GM21786 (cell line): ENCODE measurements at regions not wholly inside any gene's neighbourhood (a gene's known extent, or its start where the extent isn't known, plus 50 kb on each side); places are given as distances from the start of the nearest gene placed in this dataset.

Experiments used
- ATAC-seq: cut with Tn5 transposase; IDR thresholded peaks from one replicate; pipeline ENCODE4 v1.9.1; 2021; ENCODE audit not compliant: unreplicated experiment

DNA sequence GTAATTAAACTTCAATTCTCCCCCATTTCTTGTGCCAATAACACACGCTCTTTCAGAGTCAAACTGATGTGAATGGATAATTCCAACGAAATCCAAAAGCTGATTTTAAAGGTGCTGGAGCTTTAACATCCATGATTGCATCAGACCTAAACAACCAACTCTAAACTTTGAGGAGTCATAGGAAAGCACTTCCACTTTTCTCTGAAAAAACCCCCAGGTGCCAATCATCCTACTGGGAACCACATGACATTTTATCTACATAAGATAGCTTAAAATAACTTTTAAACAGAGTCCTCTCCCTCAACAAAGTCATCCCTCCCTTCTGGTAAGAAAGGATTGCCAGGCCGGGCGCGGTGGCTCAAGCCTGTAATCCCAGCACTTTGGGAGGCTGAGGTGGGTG lies 167.7 kb upstream of the PDE10A start:
- ATAC-seq, result no peak

DNA sequence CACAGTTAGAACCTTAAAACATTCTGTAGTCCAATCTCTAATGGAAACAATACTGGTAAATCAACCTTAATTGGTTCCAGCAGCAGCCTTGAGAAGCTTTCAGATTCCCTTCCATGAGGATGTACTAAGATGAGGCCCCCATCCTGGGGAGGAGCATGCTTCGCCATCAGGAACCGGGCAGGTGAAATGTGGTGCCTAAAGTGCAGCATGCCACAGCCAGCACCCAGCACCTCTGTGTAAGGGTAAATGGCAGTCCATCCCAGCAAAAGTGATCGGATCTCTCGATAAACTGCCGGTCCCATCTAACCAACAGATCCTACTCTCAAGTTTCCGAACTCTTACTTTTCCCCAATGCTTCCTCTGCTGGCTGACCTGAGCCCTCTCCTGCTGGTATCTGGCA lies 166.3 kb upstream of the PDE10A start:
- ATAC-seq, result no peak

DNA sequence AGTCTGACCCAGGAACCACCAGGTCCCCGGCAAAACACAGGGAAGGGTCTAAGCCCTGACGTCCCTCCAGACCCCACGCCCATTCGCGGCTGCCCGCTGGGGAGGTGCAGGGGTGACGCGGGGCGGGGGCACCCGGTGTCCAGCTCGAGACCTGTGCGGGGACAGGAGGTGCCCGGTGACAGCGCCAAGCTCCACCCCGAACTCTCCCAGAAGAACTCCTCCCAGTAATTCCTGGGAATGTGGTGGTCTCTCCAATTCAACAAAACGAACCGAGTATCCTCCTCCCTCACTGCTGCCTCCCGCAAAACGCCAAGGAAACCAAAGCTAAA lies 164.1 kb upstream of the PDE10A start:
- no peak for ATAC-seq

DNA sequence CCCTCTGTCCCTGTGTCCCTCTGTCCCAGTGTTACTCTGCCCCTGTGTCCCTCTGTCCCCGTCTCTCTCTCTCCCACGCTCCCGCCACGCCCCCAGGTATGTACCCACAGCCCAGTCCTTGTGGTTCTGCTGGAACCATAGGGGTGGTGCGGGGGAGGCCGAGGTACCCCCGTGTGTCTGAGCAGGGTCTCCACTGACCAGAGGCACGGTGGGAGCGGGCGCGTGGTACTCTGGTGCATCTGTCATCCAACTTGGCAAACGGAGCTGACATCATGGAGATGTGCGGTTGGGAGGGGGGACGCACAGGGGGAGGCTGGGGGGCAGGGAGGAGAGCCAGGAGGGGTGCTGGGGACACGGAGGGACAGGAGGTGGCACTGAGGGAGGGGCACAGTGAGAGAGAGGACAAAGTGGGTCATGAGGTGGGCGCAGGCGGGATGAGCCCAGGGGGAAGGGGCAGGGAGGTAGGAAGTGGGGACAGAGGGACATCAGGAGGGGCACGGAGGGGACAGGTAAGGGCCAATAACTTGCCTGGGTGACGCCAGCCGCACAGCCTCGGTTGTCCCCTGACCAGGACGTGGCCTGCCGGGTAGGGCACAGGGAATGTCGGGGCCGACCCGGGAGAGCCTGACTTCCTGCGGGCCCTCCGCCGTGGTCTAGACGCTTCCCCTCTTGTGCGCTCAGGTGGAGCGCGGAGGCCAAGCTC lies 163.6 kb upstream of the PDE10A start:
- ATAC-seq, result no peak

DNA sequence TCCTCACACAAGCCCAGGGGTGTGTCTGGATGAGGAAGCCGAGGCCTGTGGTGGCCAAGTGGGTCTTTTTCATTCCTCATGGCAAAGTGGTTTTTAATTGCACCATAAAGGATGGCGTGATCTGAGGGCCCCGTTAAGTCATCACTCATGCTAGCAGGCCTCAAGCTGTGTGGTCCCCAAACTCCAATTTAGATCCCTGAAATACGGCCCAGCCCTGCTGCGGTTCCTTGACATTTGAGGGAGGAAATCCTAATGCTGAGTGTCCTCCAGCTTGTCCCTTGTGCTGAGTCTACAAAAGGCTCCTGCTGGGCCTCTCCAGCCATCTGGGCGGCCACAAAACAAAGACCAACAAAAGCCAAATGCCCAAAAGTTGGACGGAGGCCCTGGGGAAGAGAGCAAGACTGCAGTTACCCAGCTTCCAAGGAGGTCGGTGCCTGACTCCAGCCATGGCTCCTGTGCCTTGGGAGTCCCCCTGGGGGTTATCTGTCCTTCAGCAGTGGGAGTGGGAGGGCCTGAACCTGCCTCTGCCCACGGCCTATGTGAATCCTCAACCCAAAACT lies 162.3 kb upstream of the PDE10A start:
- ATAC-seq, result no peak

DNA sequence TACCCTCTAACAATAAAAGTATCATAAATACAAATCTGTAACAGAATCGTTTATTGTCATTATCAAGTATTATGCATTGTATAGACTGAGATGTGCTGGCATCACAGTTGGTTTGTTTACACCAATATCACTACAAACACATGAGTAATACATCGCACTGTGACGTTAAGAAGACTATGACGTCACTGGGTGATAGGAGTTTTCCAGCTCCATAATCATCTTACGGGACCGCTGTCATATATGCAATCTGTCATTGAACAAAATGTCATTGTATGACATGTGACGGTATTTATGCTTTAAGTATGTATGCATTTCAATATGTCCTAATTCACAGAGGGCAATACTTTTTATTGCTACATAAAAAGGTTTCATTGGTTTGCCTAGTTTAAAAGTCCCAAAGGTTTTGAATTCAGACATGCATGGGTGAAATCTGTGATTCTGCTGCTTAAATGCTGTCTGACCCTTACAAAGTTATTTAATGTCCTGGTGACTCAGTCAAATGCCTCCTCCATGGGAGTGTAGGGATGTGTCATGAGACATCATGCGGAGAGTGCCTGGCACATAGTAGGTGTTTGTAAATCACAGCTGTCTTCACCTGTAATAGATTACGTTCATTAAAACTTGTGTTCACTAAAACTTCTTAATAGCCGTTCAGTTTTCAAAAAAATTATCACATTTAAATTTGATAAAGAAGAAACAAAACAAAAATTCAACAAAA lies 160.7 kb upstream of the PDE10A start:
- ATAC-seq, result no peak

DNA sequence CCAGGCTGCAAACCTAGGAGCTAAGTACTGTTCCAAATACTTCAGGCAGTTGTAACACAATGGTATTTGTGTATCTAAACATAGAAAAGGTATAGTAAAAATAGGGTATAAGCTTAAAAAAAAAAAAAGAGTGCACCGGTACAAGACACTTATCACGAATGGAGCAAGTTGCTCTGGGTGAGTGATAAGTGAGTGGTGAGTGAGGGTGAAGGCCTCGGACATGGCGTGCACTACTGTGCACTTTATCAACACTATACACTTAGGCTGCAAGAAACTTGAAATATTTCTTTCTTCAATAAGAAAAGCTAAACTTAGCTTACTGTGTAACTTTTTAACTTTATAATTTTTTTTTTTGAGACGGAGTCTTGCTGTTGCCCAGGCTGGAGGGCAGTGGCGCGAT lies 159.5 kb upstream of the PDE10A start:
- ATAC-seq, result no peak

DNA sequence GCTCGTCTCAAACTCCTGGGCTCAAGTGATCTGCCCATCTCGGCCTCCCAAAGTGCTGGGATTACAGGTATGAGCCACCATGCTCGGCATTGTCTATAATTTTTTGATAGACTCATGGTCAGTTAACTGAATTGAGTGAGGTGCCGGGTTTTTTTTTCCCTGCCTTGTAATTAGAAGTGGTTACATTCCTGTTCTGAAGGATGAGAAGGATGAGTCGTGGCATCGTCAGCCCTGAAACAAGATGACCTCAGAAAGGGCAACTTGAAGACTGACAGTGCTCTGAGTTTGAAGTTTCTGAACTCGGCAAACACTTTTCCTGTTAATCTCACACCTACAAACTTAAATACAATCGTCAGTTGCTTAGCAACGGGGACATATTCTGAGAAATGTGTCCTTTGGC lies 158.7 kb upstream of the PDE10A start:
- no peak for ATAC-seq

DNA sequence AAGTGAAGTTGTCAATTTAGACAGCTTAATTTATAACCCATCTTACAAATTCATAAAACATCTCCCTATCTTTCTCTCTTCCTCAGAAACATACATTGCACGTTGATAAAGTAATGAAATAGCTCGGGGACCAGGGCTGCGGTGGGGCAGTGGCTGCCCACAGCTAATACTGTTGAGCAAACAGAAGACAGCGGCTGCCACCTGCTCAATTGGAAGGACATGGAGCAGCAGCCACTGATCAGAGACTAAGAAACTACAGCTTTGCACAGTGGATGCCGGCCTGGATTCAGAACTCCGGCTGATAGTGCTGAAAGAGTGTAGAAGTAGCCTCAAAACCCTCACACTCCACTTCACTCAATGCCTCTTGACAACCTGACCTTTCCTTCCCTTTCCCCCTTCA lies 157.9 kb upstream of the PDE10A start:
- ATAC-seq, result no peak

DNA sequence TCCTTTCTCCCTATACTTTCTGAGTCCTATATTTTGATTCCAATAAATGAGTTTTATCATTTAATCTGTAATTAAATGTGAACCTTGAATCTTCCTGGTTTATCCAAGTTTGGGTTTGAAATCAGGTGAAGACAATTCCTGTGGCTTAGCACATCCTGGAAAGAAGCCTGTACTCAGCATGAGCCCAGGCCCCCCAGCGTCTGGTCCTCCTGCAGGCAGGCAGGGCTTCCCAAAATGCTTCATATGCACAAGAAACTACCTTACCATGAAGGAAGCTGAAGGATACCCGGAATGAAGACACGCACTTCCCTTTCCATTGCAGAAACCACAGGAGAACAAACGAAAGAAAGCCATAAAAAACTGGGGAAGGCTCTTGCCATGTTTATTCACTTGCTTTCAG lies 157.4 kb upstream of the PDE10A start:
- no peak for ATAC-seq

DNA sequence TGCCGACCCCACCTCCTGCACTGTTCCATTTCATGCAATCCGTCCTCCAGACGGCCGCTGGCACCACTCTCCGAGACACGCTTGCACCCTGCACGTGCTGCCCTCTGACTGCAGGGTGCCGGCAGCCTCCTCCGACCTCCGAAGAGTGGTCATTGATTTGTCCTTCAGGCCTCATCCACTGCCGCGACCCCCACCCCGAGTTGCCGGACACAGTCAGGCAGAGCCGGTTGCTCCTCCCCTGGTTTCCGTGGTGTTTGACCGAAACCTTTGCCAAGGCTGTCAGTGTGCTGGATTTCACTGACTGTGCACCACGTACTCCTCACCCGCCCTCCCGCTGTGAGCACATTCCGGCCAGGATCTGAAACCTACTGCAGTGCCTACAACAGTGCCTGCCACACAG lies 156.4 kb upstream of the PDE10A start:
- ATAC-seq, result no peak

DNA sequence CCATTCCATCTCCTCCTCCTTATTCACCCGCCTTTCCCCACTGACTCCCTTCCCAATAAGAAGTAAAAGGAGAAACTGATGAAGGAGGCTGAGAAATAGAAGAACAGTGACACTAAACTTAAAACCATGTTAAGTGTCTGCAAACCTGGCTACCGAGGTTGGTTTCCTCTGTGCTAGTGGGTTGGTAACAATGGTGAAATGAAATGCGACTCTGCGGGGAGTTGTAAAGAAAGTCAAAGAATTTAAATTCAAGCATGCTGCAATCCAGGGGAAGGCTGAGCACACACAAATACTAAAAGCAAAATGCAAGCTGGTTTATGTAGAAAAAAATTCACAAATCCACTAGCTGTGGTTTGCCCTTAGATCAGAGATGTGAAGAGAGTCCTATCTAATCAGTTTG lies 155.2 kb upstream of the PDE10A start:
- ATAC-seq, result no peak

DNA sequence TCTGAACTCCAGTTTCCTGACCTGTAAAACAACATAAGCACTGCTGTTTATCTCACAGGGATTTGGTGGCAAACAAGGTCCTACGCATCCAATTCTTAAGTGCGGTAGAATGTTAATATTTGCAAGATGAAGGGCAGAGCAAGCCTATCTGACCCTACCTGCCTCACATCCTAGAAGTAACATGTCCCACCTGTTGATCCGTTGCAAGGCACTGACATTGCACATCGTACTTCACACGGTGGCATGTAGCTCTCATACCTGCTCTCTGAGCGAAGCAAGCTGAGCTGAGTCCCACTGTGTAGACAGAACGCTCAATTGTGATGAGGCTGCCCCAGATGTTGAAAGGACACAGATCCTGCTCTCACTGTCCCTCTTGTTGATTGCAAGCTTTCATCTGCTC lies 154.7 kb upstream of the PDE10A start:
- no peak for ATAC-seq

DNA sequence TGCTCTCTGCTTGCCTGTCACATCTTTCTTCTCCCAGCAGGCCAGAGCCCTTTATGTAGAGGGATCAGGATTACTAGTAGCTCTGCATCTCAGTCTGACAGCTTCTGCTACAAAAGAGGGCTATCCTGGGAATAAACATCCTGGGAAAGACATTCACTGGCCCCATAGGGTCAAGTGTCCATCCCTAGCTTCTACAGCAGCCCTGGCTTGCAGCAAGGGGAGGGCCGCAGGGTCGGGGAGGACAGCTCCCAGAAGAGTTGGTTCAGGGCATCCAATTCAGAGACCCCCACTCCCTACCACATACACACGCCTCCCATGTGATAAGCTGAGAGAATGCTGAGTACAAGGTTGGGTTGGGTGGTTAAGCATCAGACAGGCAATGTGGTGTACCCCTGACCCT lies 154.1 kb upstream of the PDE10A start:
- ATAC-seq, result no peak

DNA sequence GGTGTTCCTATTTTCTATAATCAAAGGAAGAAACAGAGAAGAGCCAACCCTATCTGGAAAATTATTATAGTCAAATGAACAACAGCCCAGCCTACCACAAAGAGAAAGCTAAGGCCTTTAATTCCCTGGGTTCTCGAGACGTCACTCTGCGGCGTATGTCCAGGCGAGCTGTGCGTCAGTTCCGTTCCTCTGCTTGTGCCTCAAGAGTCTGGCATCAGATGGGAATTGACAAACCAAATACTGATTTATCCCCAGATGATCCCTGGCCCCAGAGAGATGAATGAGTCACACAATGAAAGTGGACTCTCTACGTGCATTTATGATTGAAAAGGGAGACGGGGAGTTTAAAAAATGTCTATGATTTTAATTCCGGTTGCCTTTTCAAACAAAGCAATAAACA lies 151.6 kb upstream of the PDE10A start:
- ATAC-seq, result no peak

DNA sequence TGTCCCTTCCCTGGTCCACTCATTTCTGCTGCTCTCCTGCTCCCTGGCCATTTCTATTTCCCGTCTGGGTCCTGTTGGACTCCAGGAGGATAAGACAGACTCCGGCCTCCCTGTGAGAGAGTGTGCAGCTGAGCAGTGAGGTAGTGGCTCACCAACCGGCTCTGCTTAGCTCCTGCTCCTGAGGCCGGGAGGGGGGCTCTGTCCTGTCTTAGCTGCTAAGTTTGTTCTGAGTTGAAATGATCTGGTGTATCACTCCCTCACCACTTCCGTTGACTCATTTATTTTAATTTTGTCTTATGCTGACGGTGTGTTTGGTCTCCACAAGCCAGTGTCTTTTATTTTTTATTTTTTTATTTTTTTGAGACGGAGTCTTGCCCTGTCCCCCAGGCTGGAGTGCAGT lies 148.5 kb upstream of the PDE10A start:
- no peak for ATAC-seq

DNA sequence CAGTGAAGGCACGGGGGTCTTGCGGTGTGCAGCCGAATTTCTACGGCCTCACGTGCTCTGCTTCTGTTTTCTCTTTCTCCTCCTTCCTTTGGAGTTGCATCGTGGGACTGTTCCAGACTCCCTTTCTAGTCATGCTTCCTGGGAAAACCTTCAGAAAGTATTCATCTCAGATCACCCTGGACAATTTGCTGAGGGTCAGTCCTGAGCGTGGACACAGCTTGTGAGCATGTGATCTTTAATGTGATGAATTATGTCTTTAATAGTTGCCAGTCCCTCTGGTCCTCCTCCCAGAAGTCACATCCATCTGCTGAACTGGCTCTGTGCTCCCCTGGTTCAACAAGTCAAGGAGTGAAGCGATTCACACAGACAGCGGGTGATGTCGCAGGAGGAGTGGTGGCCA lies 145.0 kb upstream of the PDE10A start:
- no peak for ATAC-seq

DNA sequence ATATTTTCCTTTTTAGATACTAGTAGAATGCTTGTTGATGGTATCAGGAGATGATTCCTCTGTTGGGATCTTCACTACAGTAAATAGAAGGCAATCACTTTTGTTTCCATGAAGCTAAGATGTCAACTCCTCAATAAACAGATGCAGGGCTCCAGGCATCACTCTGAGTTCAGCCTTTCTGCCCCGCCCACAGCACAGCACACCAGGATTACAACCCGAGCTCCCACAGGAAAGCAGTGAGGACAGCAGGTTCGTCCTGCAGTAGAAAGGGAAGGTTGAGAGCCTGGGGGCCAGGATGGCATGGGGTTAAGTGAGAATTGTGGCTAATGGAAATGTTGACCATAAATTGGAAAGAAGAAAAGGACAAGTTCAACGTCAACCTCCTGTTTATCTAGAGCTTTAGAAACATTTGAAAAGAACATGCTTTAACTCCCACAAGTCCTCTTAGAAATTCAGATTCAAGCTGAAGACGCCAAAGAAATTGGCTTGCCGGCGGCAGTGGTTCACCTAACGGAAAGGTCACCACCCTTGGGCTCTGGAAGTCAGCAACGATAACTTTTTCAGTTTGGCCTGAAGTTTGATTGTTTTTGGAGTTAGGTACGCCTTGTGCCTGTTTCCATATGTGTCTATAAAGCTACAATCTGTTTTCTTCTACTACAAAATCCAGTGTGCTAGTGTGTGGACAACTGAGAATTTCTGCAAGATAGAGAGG lies 144.4 kb upstream of the PDE10A start:
- no peak for ATAC-seq

DNA sequence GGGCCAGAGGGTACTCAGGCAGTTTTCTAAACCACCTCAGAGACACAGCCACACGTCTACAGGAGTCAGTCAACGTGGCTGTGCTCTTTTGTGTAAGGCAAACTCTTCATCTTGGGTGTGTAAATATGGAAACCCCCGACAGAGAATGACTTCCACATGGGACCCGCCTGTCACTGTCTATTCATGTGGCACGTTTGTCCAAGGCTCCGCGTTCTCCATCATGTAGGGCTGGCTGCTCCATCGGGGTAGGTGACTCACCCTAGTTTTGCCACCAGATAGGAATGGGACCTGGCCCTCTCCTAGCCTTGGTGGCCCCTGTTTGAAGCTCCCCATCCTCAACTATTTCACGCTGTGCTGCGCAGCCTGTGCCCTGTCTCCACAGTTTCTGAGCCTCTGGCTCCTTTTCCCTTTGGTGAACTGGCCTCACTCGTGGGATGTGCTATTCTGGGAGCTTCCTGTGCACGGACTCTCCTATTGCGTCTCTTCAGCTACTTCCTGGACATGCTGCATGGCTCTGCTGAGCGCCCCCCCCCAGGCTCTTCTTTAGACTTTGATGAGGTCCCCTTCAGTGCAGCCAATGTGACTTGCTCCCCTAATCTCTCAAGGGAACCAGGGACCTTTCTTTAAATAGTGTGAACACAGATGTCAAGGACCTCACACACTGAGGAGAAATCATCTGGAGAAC lies 143.2 kb upstream of the PDE10A start:
- no peak for ATAC-seq

DNA sequence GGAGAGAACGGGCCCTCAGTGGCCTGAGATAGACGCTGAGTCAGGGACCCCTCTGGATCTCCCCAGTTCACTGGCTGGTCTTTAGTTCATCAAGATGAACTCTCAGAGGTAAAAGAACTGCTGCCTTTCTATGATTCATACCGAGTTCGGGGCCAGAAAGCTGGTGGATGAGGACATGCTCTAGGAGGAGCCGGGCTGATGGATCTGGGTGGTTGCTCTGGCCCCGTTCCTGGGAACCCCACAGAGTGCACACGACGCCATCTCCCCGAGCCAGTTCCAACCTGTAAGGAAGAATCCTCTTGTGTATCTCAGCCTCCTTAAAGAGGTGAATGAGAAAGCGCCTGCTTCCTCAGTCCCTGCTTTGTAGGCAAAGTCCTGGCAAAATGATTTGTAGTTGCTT lies 142.6 kb upstream of the PDE10A start:
- ATAC-seq, result no peak

DNA sequence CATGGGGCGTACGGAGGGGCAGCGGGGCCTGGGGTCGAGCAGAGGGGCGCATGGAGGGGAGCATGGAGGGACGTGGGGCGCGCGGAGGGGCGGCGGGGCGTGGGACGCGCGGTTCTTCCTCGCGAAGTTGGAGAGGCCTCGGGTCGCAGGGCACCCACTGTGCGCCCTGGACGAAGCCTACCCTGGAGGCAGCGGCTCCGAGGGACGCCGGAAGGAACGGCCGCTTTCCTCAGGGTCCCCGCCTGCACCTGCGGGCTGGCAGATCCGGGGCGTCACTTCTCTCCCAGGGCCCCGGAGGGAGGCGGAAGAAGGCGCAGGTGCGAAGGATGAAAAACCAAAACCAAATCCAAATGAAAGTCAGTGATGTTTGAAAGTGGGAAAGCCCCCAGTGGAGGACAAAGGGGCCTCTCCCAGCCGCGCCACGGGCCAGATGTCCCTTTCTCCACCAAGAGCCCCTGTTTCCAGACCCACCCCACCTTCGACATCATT lies 142.1 kb upstream of the PDE10A start:
- ATAC-seq, result no peak
